ENCODE measurements at regions not wholly inside any gene's neighbourhood (a gene's known extent, or its start where the extent isn't known, plus 50 kb on each side); places are given as distances from the start of the nearest gene placed in this dataset.

- Histone ChIP-seq H3K27me3 (replicated peaks in 1 of 2; ENCODE audit: control insufficient read depth in 2 of 2, insufficient read depth in 2 of 2, low read length in 1 of 2) (no peaks in the 10 kb centered on the region), H3K27ac (ENCODE audit: control insufficient read depth, insufficient read depth) (no peak overlapping the region), H3K4me1 (ENCODE audit: control insufficient read depth, insufficient read depth, low read length) (no peaks in the 10 kb centered on the region), H3K9ac (ENCODE audit: control insufficient read depth, insufficient read depth, low read length) (no peak overlapping the region), H2AFZ (ENCODE audit: control insufficient read depth, low read depth, low read length) (no peak overlapping the region), H3K36me3 (ENCODE audit: control insufficient read depth in 2 of 2, insufficient read depth in 2 of 2, low read length in 1 of 2) (no peaks in the 10 kb centered on the region), H4K20me1 (ENCODE audit: control insufficient read depth, insufficient read depth) (no peaks in the 10 kb centered on the region), H3K79me2 (ENCODE audit: control insufficient read depth, insufficient read depth, low read length) (no peaks in the 10 kb centered on the region), H3K4me2 (ENCODE audit: control insufficient read depth, insufficient read depth) (no peak overlapping the region), H3K9me3 (replicated peaks; ENCODE audit: control insufficient read depth, insufficient read depth, low read length) (no peaks in the 10 kb centered on the region), H3K4me3 (no peak overlapping the region)
- ChIA-PET CTCF (interaction anchor here (0.9 kb wide), 1 partner anchor 37 kb away, joined by 3 read pairs; no protein-coding TSS in a partner anchor), SMC1A (ENCODE audit: uncharacterized antibody, unreplicated experiment) (interaction anchor here (1.1 kb wide), 1 partner anchor 25 kb away, joined by 3 read pairs; no protein-coding TSS in a partner anchor), POLR2A (no interaction called here), RAD21 (ENCODE audit: unreplicated experiment) (no interaction called here)
- TF ChIP-seq NR2F1 (conservative IDR thresholded peaks at IDR 0.05), result no peak
- no TSS peak for BruUV-seq (replicated peaks)
- FAIRE-seq (no peak), DNase-seq (ENCODE audit: low read depth, low spot score) (no peak), ATAC-seq (no peak)
- in situ Hi-C loops (cut with MboI) (no loop called here), intact Hi-C loops (cut with micrococcal nuclease; ENCODE audit: unreplicated experiment) (no loop called here)
- 0% methylated on average over 2 of the region's 2 CpGs for WGBS (ENCODE audit: insufficient coverage, insufficient replicate concordance, low lambda C conversion rate, missing lambda C conversion rate)
Observed at GRCh38 chr12:88273875-88274274, 131.8 kb downstream of the TMTC3 start.

GRCh38 chr12:88291498-88292131 lies 149.5 kb downstream of the TMTC3 start:
- intact Hi-C loops (cut with micrococcal nuclease; ENCODE audit: unreplicated experiment), result no loop called here
- FAIRE-seq, result peak; percentile 54
- Histone ChIP-seq H3K9ac (ENCODE audit: control insufficient read depth, insufficient read depth, low read length) (no peak overlapping the region), H3K4me2 (ENCODE audit: control insufficient read depth, insufficient read depth) (no peak overlapping the region), H3K27ac (ENCODE audit: control insufficient read depth, insufficient read depth) (no peak overlapping the region), H3K4me1 (ENCODE audit: control insufficient read depth, insufficient read depth, low read length) (no peaks in the 10 kb centered on the region), H3K27me3 (replicated peaks in 1 of 2; ENCODE audit: control insufficient read depth in 2 of 2, insufficient read depth in 2 of 2, low read length in 1 of 2) (no peaks in the 10 kb centered on the region), H4K20me1 (ENCODE audit: control insufficient read depth, insufficient read depth) (no peaks in the 10 kb centered on the region), H3K79me2 (ENCODE audit: control insufficient read depth, insufficient read depth, low read length) (no peaks in the 10 kb centered on the region), H3K9me3 (replicated peaks; ENCODE audit: control insufficient read depth, insufficient read depth, low read length) (no peaks in the 10 kb centered on the region), H3K36me3 (ENCODE audit: control insufficient read depth in 2 of 2, insufficient read depth in 2 of 2, low read length in 1 of 2) (no peaks in the 10 kb centered on the region), H3K4me3 (no peak overlapping the region), H2AFZ (ENCODE audit: control insufficient read depth, low read depth, low read length) (no peak overlapping the region)
- CTCF ChIA-PET, result interaction anchor here (0.5 kb wide), 1 partner anchor 231 kb away, joined by 4 read pairs; no protein-coding TSS in a partner anchor
- SMC1A ChIA-PET (ENCODE audit: uncharacterized antibody, unreplicated experiment), result interaction anchor here (0.7 to 0.8 kb wide), 3 partner anchors 9 to 105 kb away, joined by 3 read pairs; no protein-coding TSS in a partner anchor
- WGBS (ENCODE audit: insufficient coverage, insufficient replicate concordance, low lambda C conversion rate, missing lambda C conversion rate), result 57% methylated on average over 3 of the region's 3 CpGs
- RAD21 ChIA-PET (ENCODE audit: unreplicated experiment), result interaction anchor here (0.7 kb wide), 1 partner anchor 55 kb away, joined by 3 read pairs; no protein-coding TSS in a partner anchor
- DNase-seq (ENCODE audit: low read depth, low spot score), result no peak
- TF ChIP-seq ATF2 (IDR thresholded peaks at IDR 0.05; ENCODE audit: low read length) (no peak), FOXM1 (IDR thresholded peaks at IDR 0.05; ENCODE audit: low read depth, low read length) (no peak), BRCA1 (IDR thresholded peaks at IDR 0.05; ENCODE audit: low read depth, low read length) (no peak)
- no peak for ATAC-seq
- POLR2A ChIA-PET, result interaction anchor here (1.2 kb wide), 1 partner anchor 39 kb away, joined by 8 read pairs; no protein-coding TSS in a partner anchor
- in situ Hi-C loops (cut with MboI), result no loop called here
- BruUV-seq (replicated peaks), result no TSS peak
